IMR-90 (cell line): ENCODE measurements at regions not wholly inside any gene's neighbourhood (a gene's known extent, or its start where the extent isn't known, plus 50 kb on each side); places are given as distances from the start of the nearest gene placed in this dataset.
A peak's percentile ranks its signal among the peaks of the same experiment; 100 is the strongest.

ENCODE experiments used
- ATAC-seq: fragments of 200-7000 bp; cut with Tn5 transposase; 2 replicates; pipeline ENCODE4 v1.9.1; 2020; ENCODE audit warnings: low read depth, mild to moderate bottlenecking, moderate library complexity
- BruUV-seq: library from RNA; stranded (reverse); fragments of 400-500 nt; replicated peaks from 2 replicates; lab custom pipeline; 2021; lab: Mats Ljungman, UMichigan
- CTCF ChIA-PET: fragments of 300-600 bp; formaldehyde crosslinking; extraction: SDS; loops from one replicate; lab custom pipeline; 2021; ENCODE audit warnings: antibody characterized with exemption; lab: Yijun Ruan, JAX
- POLR2A ChIA-PET: fragments of 300-600 bp; sonication (Branson Sonifier 250); formaldehyde crosslinking; loops from one replicate; lab custom pipeline; 2022; ENCODE audit warnings: antibody characterized with exemption; ENCODE audit not compliant: unreplicated experiment; lab: Charles Lee
- DNase-seq: peaks from one replicate; pipeline ENCODE4 v3.0.0; 2013
- H2AFZ ChIP-seq: replicated peaks from 2 replicates; pipeline ENCODE3; 2013; ENCODE audit warnings: low read length, mild to moderate bottlenecking; ENCODE audit not compliant: poor library complexity
- H2AK5ac ChIP-seq: 2 replicates; pipeline ENCODE4 v1.6.1; 2013; ENCODE audit warnings: low read depth, low read length, inconsistent platforms
- H2AK9ac ChIP-seq: replicated peaks from 2 replicates; pipeline ENCODE3; 2013; ENCODE audit warnings: mild to moderate bottlenecking, low read depth, low read length, moderate library complexity; ENCODE audit not compliant: poor library complexity
- H2BK120ac ChIP-seq: 2 replicates; pipeline ENCODE4 v1.6.1; 2013; ENCODE audit warnings: low read depth, low read length, inconsistent platforms
- H2BK15ac ChIP-seq: 3 replicates; pipeline ENCODE4 v1.6.1; 2013; ENCODE audit warnings: low read depth, low read length, inconsistent platforms
- H2BK20ac ChIP-seq: 2 replicates; pipeline ENCODE4 v1.6.1; 2013; ENCODE audit warnings: low read depth, mild to moderate bottlenecking, inconsistent platforms, low read length, moderate library complexity
- H2BK5ac ChIP-seq: 2 replicates; pipeline ENCODE4 v1.6.1; 2013; ENCODE audit warnings: mild to moderate bottlenecking, low read depth, low read length, inconsistent platforms; ENCODE audit not compliant: poor library complexity, severe bottlenecking
- H3K14ac ChIP-seq: replicated peaks from 2 replicates; pipeline ENCODE4 v1.6.1; 2013; ENCODE audit warnings: low read depth, low read length, inconsistent platforms
- H3K18ac ChIP-seq: 2 replicates; pipeline ENCODE4 v1.6.1; 2013; ENCODE audit warnings: low read depth, low read length, control low read depth
- H3K23ac ChIP-seq: 2 replicates; pipeline ENCODE4 v1.6.1; 2013; ENCODE audit warnings: low read depth, low read length, inconsistent platforms
- H3K27ac ChIP-seq: 2 replicates; pipeline ENCODE4 v1.5.1; 2013; ENCODE audit warnings: mild to moderate bottlenecking, control low read depth, low read length; ENCODE audit not compliant: insufficient read depth
- H3K27me3 ChIP-seq: 2 replicates; pipeline ENCODE4 v1.6.1; 2013; ENCODE audit warnings: low read length; ENCODE audit not compliant: control insufficient read depth, insufficient read depth
- H3K36me3 ChIP-seq: 2 replicates; pipeline ENCODE4 v1.6.1; 2013; ENCODE audit warnings: low read length, mixed read lengths; ENCODE audit not compliant: control insufficient read depth, insufficient read depth
- H3K4ac ChIP-seq: 2 replicates; pipeline ENCODE4 v1.6.1; 2013; ENCODE audit warnings: low read depth, low read length, inconsistent platforms
- H3K4me1 ChIP-seq: 2 replicates; pipeline ENCODE4 v1.6.1; 2013; ENCODE audit warnings: low read length, mixed read lengths; ENCODE audit not compliant: control insufficient read depth, insufficient read depth
- H3K4me2 ChIP-seq: 2 replicates; pipeline ENCODE4 v1.6.1; 2013; ENCODE audit warnings: low read depth, mild to moderate bottlenecking, control low read depth, low read length, moderate library complexity
- H3K4me3 ChIP-seq: 2 replicates; pipeline ENCODE4 v1.5.1; 2013; ENCODE audit warnings: low read depth, mild to moderate bottlenecking, control low read depth, low read length, moderate library complexity; ENCODE audit not compliant: insufficient read depth
- H3K56ac ChIP-seq: 2 replicates; pipeline ENCODE4 v1.6.1; 2013; ENCODE audit warnings: low read length, inconsistent platforms; ENCODE audit not compliant: insufficient read depth; ENCODE audit errors: extremely low read depth
- H3K79me1 ChIP-seq, 2 experiments: 2 replicates each; pipeline ENCODE4 v1.6.1; 2013; ENCODE audit warnings: low read length in 2 of 2, inconsistent platforms in 1 of 2, low read depth in 1 of 2
- H3K9ac ChIP-seq: 2 replicates; pipeline ENCODE4 v1.6.1; 2013; ENCODE audit warnings: low read depth, low read length, control low read depth
- H3K9me1 ChIP-seq: 2 replicates; pipeline ENCODE4 v1.6.1; 2013; ENCODE audit warnings: low read length, inconsistent platforms; ENCODE audit not compliant: insufficient read depth
- H3K9me3 ChIP-seq: 2 replicates; pipeline ENCODE4 v1.6.1; 2013; ENCODE audit warnings: low read length; ENCODE audit not compliant: control insufficient read depth, insufficient read depth
- H4K20me1 ChIP-seq: 2 replicates; pipeline ENCODE4 v1.6.1; 2013; ENCODE audit warnings: low read length, inconsistent platforms; ENCODE audit not compliant: insufficient read depth
- H4K5ac ChIP-seq: 2 replicates; pipeline ENCODE4 v1.6.1; 2013; ENCODE audit warnings: mild to moderate bottlenecking, low read depth, low read length, control low read depth
- H4K8ac ChIP-seq, 2 experiments: 2 replicates each; pipeline ENCODE4 v1.6.1; 2013; ENCODE audit warnings: low read depth in 2 of 2, low read length in 2 of 2, control low read depth in 1 of 2, inconsistent platforms in 1 of 2
- H4K91ac ChIP-seq: 2 replicates; pipeline ENCODE4 v1.6.1; 2013; ENCODE audit warnings: low read depth, low read length, inconsistent platforms; ENCODE audit not compliant: insufficient read depth
- BHLHE40 ChIP-seq: fragments of 150-350 bp; IDR thresholded peaks from 2 replicates; pipeline ENCODE4 v1.6.1; 2016; ENCODE audit warnings: mild to moderate bottlenecking, low read depth, low read length
- CEBPB ChIP-seq: IDR thresholded peaks from 2 replicates; pipeline ENCODE4 v1.6.1; 2012; ENCODE audit warnings: low read depth, low read length, improper control_type of control experiment
- FOS ChIP-seq: fragments of 150-350 bp; IDR thresholded peaks from 2 replicates; pipeline ENCODE4 v1.6.1; 2016; ENCODE audit warnings: low read depth, low read length
- MAFK ChIP-seq: IDR thresholded peaks from 2 replicates; pipeline ENCODE4 v1.6.1; 2012; ENCODE audit warnings: low read depth, low read length, improper control_type of control experiment
- NFE2L2 ChIP-seq: fragments of 150-350 bp; IDR thresholded peaks from 2 replicates; pipeline ENCODE4 v1.6.1; 2016; ENCODE audit warnings: low read depth, mild to moderate bottlenecking, low read length
- POLR2A ChIP-seq: IDR thresholded peaks from 2 replicates; pipeline ENCODE4 v1.6.1; 2012; ENCODE audit warnings: mild to moderate bottlenecking, low read depth, low read length
- RFX5 ChIP-seq: IDR thresholded peaks from 2 replicates; pipeline ENCODE4 v1.8.0; 2012; ENCODE audit warnings: low read depth, mild to moderate bottlenecking, low read length, moderate library complexity
- SMC3 ChIP-seq: fragments of 150-350 bp; IDR thresholded peaks from 2 replicates; pipeline ENCODE4 v1.6.1; 2016; ENCODE audit warnings: low read depth, mild to moderate bottlenecking, antibody characterized with exemption, low read length, moderate library complexity
- WGBS, 2 experiments: methylation state at CpG; one replicate each; pipeline versions ENCODE4 v1.1.5 to v1.1.7; 2013; ENCODE audit warnings: missing lambda C conversion rate in 2 of 2; ENCODE audit not compliant: insufficient read length in 1 of 2; ENCODE audit errors: extremely low coverage in 2 of 2; 5-methylcytosine and 5-hydroxymethylcytosine counted together
- dilution Hi-C: fragments of 300-500 bp; cut with HindIII; formaldehyde crosslinking; loops from one replicate; pipeline ENCODE4 v1.14.3; 2018; ENCODE audit warnings: low sequenced_read_pairs; ENCODE audit not compliant: unreplicated experiment
- in situ Hi-C: fragments of 300-500 bp; cut with MboI; formaldehyde crosslinking; loops from 3 replicates; pipeline ENCODE4 v1.14.3; 2019; ENCODE audit warnings: low sequenced_read_pairs, inconsistent platforms, mixed read lengths
- intact Hi-C: fragments of 100-400 bp; cut with micrococcal nuclease; formaldehyde crosslinking; loops from 2 replicates; pipeline ENCODE4 v1.10.0; 2022
- TF ChIP-seq, protein P1 (sequence below): fragments of 150-350 bp; IDR thresholded peaks from 2 replicates; pipeline ENCODE4 v1.6.1; 2016; ENCODE audit warnings: low read depth, mild to moderate bottlenecking, low read length, moderate library complexity, borderline replicate concordance
- TF ChIP-seq, protein P2 (sequence below): fragments of 150-350 bp; IDR thresholded peaks from 2 replicates; pipeline ENCODE4 v1.6.1; 2017; ENCODE audit warnings: mild to moderate bottlenecking, antibody characterized with exemption, low read length, low read depth

DNA sequence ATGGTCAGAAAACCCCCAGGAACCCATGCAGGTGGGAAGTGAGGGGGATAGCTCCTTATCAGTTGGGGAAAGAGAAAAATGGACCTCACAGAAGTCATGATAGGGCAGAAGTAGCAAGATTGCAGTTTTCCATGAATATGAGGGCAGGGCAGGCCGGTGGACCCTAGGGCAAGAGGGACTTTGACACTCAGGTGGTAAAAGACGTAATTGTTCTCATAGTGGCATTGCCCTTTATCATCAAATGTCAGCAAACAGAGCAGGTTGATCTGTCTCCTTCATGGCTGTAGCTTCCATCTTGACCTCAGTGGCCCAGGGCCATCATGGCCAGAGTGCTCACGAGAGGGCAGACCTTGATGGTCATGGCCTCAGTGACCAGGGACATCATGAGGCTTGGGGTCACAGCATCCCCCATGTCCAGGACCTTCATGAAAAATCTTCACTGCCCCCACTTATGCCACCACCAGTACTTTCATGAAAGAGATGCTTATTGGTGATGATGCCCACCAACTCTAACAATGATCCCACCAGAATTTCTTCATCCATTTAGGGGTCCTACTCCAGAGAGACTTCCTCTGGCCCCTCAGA is 127.1 kb downstream of the SNX19 start:
- no peak overlapping the region for H3K4me3 ChIP-seq
- H3K27ac ChIP-seq: no peak overlapping the region
- dilution Hi-C loops (no loop called here), intact Hi-C loops (no loop called here), in situ Hi-C loops (no loop called here)
- H3K56ac ChIP-seq: no peak overlapping the region
- H3K14ac ChIP-seq: no peak overlapping the region
- TF ChIP-seq SMC3 (no peak), CEBPB (no peak), NFE2L2 (no peak), BHLHE40 (no peak), MAFK (no peak), RFX5 (no peak), POLR2A (no peak), FOS (no peak)
- TF ChIP-seq, protein P1, sequence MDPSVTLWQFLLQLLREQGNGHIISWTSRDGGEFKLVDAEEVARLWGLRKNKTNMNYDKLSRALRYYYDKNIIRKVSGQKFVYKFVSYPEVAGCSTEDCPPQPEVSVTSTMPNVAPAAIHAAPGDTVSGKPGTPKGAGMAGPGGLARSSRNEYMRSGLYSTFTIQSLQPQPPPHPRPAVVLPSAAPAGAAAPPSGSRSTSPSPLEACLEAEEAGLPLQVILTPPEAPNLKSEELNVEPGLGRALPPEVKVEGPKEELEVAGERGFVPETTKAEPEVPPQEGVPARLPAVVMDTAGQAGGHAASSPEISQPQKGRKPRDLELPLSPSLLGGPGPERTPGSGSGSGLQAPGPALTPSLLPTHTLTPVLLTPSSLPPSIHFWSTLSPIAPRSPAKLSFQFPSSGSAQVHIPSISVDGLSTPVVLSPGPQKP: no peak
- TF ChIP-seq, protein P2, sequence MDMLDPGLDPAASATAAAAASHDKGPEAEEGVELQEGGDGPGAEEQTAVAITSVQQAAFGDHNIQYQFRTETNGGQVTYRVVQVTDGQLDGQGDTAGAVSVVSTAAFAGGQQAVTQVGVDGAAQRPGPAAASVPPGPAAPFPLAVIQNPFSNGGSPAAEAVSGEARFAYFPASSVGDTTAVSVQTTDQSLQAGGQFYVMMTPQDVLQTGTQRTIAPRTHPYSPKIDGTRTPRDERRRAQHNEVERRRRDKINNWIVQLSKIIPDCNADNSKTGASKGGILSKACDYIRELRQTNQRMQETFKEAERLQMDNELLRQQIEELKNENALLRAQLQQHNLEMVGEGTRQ: no peak
- no peak overlapping the region for H2BK15ac ChIP-seq
- H2AK9ac ChIP-seq: no peak overlapping the region
- no peak overlapping the region for H2BK5ac ChIP-seq
- DNase-seq: no peak
- H3K36me3 ChIP-seq: no peaks in the 10 kb centered on the region
- H4K8ac ChIP-seq: no peak overlapping the region
- no TSS peak for BruUV-seq
- peaks cover 5% of the 10 kb centered on the region; the same call in 1 of the 2 replicates for H3K9me1 ChIP-seq
- H3K4ac ChIP-seq: peak overlapping the region; percentile 21; the same call in 1 of the 2 replicates
- H4K5ac ChIP-seq: no peak overlapping the region; the same call in 1 of the 2 replicates
- no peak overlapping the region for H3K23ac ChIP-seq
- ChIA-PET POLR2A (no interaction called here), CTCF (no interaction called here)
- H3K4me2 ChIP-seq: no peak overlapping the region
- H4K91ac ChIP-seq: no peak overlapping the region
- H3K27me3 ChIP-seq: peaks cover 2% of the 10 kb centered on the region; the same call in 1 of the 2 replicates
- H2AFZ ChIP-seq: no peak overlapping the region
- no peak for ATAC-seq
- no peak overlapping the region for H2BK20ac ChIP-seq
- H3K9me3 ChIP-seq: peaks cover 13% of the 10 kb centered on the region
- no peak overlapping the region for H3K9ac ChIP-seq
- H2AK5ac ChIP-seq: 0 out of 2 replicates have a peak overlapping the region, but pooled peaks have one; percentile 32
- 80% methylated on average over 2 of the region's 3 CpGs; no CpG with 5 or more reads in 1 of the 2 experiments for WGBS, 2 experiments
- no peak overlapping the region for H2BK120ac ChIP-seq
- H3K18ac ChIP-seq: no peak overlapping the region
- H4K20me1 ChIP-seq: no peaks in the 10 kb centered on the region
- no peaks in the 10 kb centered on the region for H3K79me1 ChIP-seq
- H3K4me1 ChIP-seq: peaks cover 11% of the 10 kb centered on the region; the same call in 1 of the 2 replicates
